HG03060 (cell line): ENCODE measurements at regions not wholly inside any gene's neighbourhood (a gene's known extent, or its start where the extent isn't known, plus 50 kb on each side); places are given as distances from the start of the nearest gene placed in this dataset.
A peak's percentile ranks its signal among the peaks of the same experiment; 100 is the strongest.

ENCODE experiments used
- ATAC-seq: cut with Tn5 transposase; IDR thresholded peaks from one replicate; pipeline ENCODE4 v1.9.1; 2021; ENCODE audit warnings: low read depth, moderate number of reproducible peaks; ENCODE audit not compliant: unreplicated experiment

- ATAC-seq = no peak
Observed at GRCh38 chr3:99543796-99544195, 94.6 kb upstream of the COL8A1 start.

- no peak for ATAC-seq
Observed at GRCh38 chr3:99542767-99543518, 95.5 kb upstream of the COL8A1 start.

GRCh38 chr3:99541181-99541580, 97.2 kb upstream of the COL8A1 start:
- ATAC-seq = no peak

- ATAC-seq = no peak
Observed at GRCh38 chr3:99537416-99537815, 101.0 kb upstream of the COL8A1 start.

- ATAC-seq = no peak
Observed at GRCh38 chr3:99536555-99537314, 101.7 kb upstream of the COL8A1 start.

GRCh38 chr3:99534951-99535704, 103.3 kb upstream of the COL8A1 start:
- no peak for ATAC-seq

GRCh38 chr3:99532246-99532645, 106.1 kb upstream of the COL8A1 start:
- ATAC-seq = peak; percentile 55

- ATAC-seq = no peak
Observed at GRCh38 chr3:99529265-99529664, 109.1 kb upstream of the COL8A1 start.

- ATAC-seq = no peak
Observed at GRCh38 chr3:99526921-99527320, 111.5 kb upstream of the COL8A1 start.

GRCh38 chr3:99524559-99524958, 113.8 kb upstream of the COL8A1 start:
- ATAC-seq = no peak

GRCh38 chr3:99523431-99524127, 114.8 kb upstream of the COL8A1 start:
- ATAC-seq = no peak

- no peak for ATAC-seq
Observed at GRCh38 chr3:99522147-99522546, 116.2 kb upstream of the COL8A1 start.

- ATAC-seq = no peak
Observed at GRCh38 chr3:99521551-99521950, 116.8 kb upstream of the COL8A1 start.

GRCh38 chr3:99520513-99520912, 117.9 kb upstream of the COL8A1 start:
- no peak for ATAC-seq

- ATAC-seq = no peak
Observed at GRCh38 chr3:99516936-99517335, 121.5 kb upstream of the COL8A1 start.

GRCh38 chr3:99515891-99516290, 122.5 kb upstream of the COL8A1 start:
- ATAC-seq = no peak

GRCh38 chr3:99509224-99509623, 129.2 kb upstream of the COL8A1 start:
- ATAC-seq = no peak

- ATAC-seq = no peak
Observed at GRCh38 chr3:99508191-99508590, 130.2 kb upstream of the COL8A1 start.

GRCh38 chr3:99505646-99506269, 132.6 kb upstream of the COL8A1 start:
- peak; percentile 99 for ATAC-seq

GRCh38 chr3:99505200-99505599, 133.2 kb upstream of the COL8A1 start:
- ATAC-seq = peak; percentile 33
